ENCODE measurements at regions not wholly inside any gene's neighbourhood (a gene's known extent, or its start where the extent isn't known, plus 50 kb on each side); places are given as distances from the start of the nearest gene placed in this dataset.

- Histone ChIP-seq H3K9ac (ENCODE audit: insufficient read depth, low read length, poor library complexity, severe bottlenecking) (no peak overlapping the region), H3K36me3 (replicated peaks in 1 of 2; ENCODE audit: control insufficient read depth in 1 of 2, insufficient read depth in 2 of 2, low read length in 2 of 2) (no peaks in the 10 kb centered on the region), H3K79me2 (ENCODE audit: insufficient read depth, low read length) (no peaks in the 10 kb centered on the region), H3K27ac (ENCODE audit: low read depth in 1 of 2, low read length in 2 of 2) (no peak overlapping the region), H4K20me1 (ENCODE audit: insufficient read depth, low read length) (no peaks in the 10 kb centered on the region), H3K27me3 (ENCODE audit: control insufficient read depth in 2 of 2, insufficient read depth in 2 of 2, low read length in 2 of 2) (no peaks in the 10 kb centered on the region), H3K4me1 (ENCODE audit: control insufficient read depth in 1 of 2, insufficient read depth in 2 of 2, low read length in 2 of 2) (no peaks in the 10 kb centered on the region), H3K4me3 (replicated peaks in 1 of 3; ENCODE audit: low read depth in 2 of 3, low read length in 3 of 3) (no peak overlapping the region), H3K4me2 (replicated peaks; ENCODE audit: extremely low read depth, low read length, poor library complexity, severe bottlenecking) (no peak overlapping the region), H2AFZ (ENCODE audit: insufficient read depth, low read depth, low read length, poor library complexity, severe bottlenecking) (no peak overlapping the region), H3K9me3 (replicated peaks in 1 of 2; ENCODE audit: control insufficient read depth in 1 of 2, insufficient read depth in 1 of 2, low read length in 2 of 2) (no peaks in the 10 kb centered on the region)
- WGBS (ENCODE audit: insufficient coverage) = no CpG with 5 or more reads among the region's 2 CpGs
- Mint-ChIP-seq H3K4me1 (no peaks in the 10 kb centered on the region), H3K27ac (no peak overlapping the region), H3K27me3 (ENCODE audit: low read depth in 3 of 3) (peaks cover 0 to 2% (median 0%) of the 10 kb centered on the region in 3 donors), H3K4me3 (no peak overlapping the region), H3K36me3 (no peaks in the 10 kb centered on the region), H3K9me3 (peaks cover 0 to 4% (median 1%) of the 10 kb centered on the region in 7 donors)
- TF ChIP-seq, protein P1, sequence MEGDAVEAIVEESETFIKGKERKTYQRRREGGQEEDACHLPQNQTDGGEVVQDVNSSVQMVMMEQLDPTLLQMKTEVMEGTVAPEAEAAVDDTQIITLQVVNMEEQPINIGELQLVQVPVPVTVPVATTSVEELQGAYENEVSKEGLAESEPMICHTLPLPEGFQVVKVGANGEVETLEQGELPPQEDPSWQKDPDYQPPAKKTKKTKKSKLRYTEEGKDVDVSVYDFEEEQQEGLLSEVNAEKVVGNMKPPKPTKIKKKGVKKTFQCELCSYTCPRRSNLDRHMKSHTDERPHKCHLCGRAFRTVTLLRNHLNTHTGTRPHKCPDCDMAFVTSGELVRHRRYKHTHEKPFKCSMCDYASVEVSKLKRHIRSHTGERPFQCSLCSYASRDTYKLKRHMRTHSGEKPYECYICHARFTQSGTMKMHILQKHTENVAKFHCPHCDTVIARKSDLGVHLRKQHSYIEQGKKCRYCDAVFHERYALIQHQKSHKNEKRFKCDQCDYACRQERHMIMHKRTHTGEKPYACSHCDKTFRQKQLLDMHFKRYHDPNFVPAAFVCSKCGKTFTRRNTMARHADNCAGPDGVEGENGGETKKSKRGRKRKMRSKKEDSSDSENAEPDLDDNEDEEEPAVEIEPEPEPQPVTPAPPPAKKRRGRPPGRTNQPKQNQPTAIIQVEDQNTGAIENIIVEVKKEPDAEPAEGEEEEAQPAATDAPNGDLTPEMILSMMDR (IDR thresholded peaks at IDR 0.05) = no peak
- DNase-seq = no peak
- intact Hi-C loops (cut with micrococcal nuclease) = no loop called here
Observed at GRCh38 chr4:65102419-65102818, 567.9 kb downstream of the EPHA5 start.

DNA sequence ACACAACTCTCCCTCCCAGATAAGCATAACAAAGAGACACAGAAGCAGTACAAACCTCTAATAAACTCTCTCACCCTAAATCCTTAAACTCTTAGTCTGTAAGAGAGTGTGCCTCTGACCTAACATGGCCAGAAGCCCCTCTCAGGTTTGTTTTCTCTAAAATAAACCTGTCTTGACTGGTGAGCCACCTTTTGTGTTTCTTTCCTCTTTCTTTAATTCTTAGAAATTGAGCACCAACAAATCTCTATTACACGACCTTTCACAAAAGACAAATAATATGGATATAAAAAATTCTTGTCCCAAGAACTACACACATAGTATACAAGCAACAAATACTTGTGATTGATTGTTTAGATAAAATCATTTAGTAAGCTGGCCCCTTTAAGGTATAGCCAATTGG, 573.7 kb downstream of the EPHA5 start:
- Histone ChIP-seq H3K9ac (ENCODE audit: insufficient read depth, low read length, poor library complexity, severe bottlenecking) (no peak overlapping the region), H4K20me1 (ENCODE audit: insufficient read depth, low read length) (no peaks in the 10 kb centered on the region), H3K27ac (ENCODE audit: low read depth in 1 of 2, low read length in 2 of 2) (no peak overlapping the region), H3K4me3 (replicated peaks in 1 of 3; ENCODE audit: low read depth in 2 of 3, low read length in 3 of 3) (no peak overlapping the region), H3K27me3 (ENCODE audit: control insufficient read depth in 2 of 2, insufficient read depth in 2 of 2, low read length in 2 of 2) (no peaks in the 10 kb centered on the region), H2AFZ (ENCODE audit: insufficient read depth, low read depth, low read length, poor library complexity, severe bottlenecking) (no peak overlapping the region), H3K79me2 (ENCODE audit: insufficient read depth, low read length) (no peaks in the 10 kb centered on the region), H3K4me2 (replicated peaks; ENCODE audit: extremely low read depth, low read length, poor library complexity, severe bottlenecking) (no peak overlapping the region), H3K36me3 (replicated peaks in 1 of 2; ENCODE audit: control insufficient read depth in 1 of 2, insufficient read depth in 2 of 2, low read length in 2 of 2) (no peaks in the 10 kb centered on the region), H3K9me3 (replicated peaks in 1 of 2; ENCODE audit: control insufficient read depth in 1 of 2, insufficient read depth in 1 of 2, low read length in 2 of 2) (no peaks in the 10 kb centered on the region), H3K4me1 (ENCODE audit: control insufficient read depth in 1 of 2, insufficient read depth in 2 of 2, low read length in 2 of 2) (no peaks in the 10 kb centered on the region)
- Mint-ChIP-seq H3K4me3 (no peak overlapping the region), H3K27me3 (ENCODE audit: low read depth in 3 of 3) (peaks cover 0 to 2% (median 0%) of the 10 kb centered on the region in 3 donors), H3K36me3 (no peaks in the 10 kb centered on the region), H3K27ac (no peak overlapping the region), H3K4me1 (no peaks in the 10 kb centered on the region), H3K9me3 (peaks cover 0 to 8% (median 0%) of the 10 kb centered on the region in 7 donors)
- no peak for DNase-seq
- TF ChIP-seq, protein P1 (IDR thresholded peaks at IDR 0.05) = no peak
- intact Hi-C loops (cut with micrococcal nuclease) = no loop called here
- WGBS (ENCODE audit: insufficient coverage) = no CpG with 5 or more reads among the region's 1 CpG

Measured in CD14-positive monocyte (primary cell).